LNCAP (cell line): ENCODE measurements at regions not wholly inside any gene's neighbourhood (a gene's known extent, or its start where the extent isn't known, plus 50 kb on each side); places are given as distances from the start of the nearest gene placed in this dataset.

Experiments
- CTCF ChIP-seq: fragments of 450-650 bp; IDR thresholded peaks from 2 replicates; pipeline ENCODE4 v1.5.1; 2017; ENCODE audit warnings: mild to moderate bottlenecking

GRCh38 chr18:35842536-35842935 lies 129.9 kb upstream of the RMP24 start:
- TF ChIP-seq CTCF: no peak

- TF ChIP-seq CTCF: no peak
Observed at GRCh38 chr18:35851286-35851970, 121.1 kb upstream of the RMP24 start.

- no peak for TF ChIP-seq CTCF
Observed at GRCh38 chr18:35852786-35853185, 119.7 kb upstream of the RMP24 start.

GRCh38 chr18:35854095-35854494 lies 118.4 kb upstream of the RMP24 start:
- no peak for TF ChIP-seq CTCF

- no peak for TF ChIP-seq CTCF
Observed at GRCh38 chr18:35856178-35856577, 116.3 kb upstream of the RMP24 start.

GRCh38 chr18:35861367-35862118 lies 110.9 kb upstream of the RMP24 start:
- no peak for TF ChIP-seq CTCF

GRCh38 chr18:35862119-35862640 lies 110.3 kb upstream of the RMP24 start:
- TF ChIP-seq CTCF: no peak
